ENCODE measurements at regions not wholly inside any gene's neighbourhood (a gene's known extent, or its start where the extent isn't known, plus 50 kb on each side); places are given as distances from the start of the nearest gene placed in this dataset.

GRCh38 chr12:24393071-24393470 lies 443.6 kb upstream of the SOX5 start:
- H3K4me1 ChIP-seq, result no peaks in the 10 kb centered on the region
- H3K9me3 ChIP-seq (ENCODE audit: control insufficient read depth, low read length), result no peaks in the 10 kb centered on the region
- H3K4me2 ChIP-seq (ENCODE audit: low read length), result no peak overlapping the region
- H3K27me3 ChIP-seq (ENCODE audit: control insufficient read depth, insufficient read depth, low read length), result no peaks in the 10 kb centered on the region
- no peak overlapping the region for H3K27ac ChIP-seq
- no peak for TF ChIP-seq CTCF (IDR thresholded peaks at IDR 0.05)
- no peak overlapping the region for H2AFZ ChIP-seq
- H3K36me3 ChIP-seq (ENCODE audit: control insufficient read depth, insufficient read depth, low read length), result no peaks in the 10 kb centered on the region
- H3K79me2 ChIP-seq, result no peaks in the 10 kb centered on the region
- H3K9ac ChIP-seq, result no peak overlapping the region
- H3K4me3 ChIP-seq (ENCODE audit: low read depth, low read length), result no peak overlapping the region

GRCh38 chr12:24389394-24389793 lies 439.9 kb upstream of the SOX5 start:
- no peak overlapping the region for H3K4me3 ChIP-seq (ENCODE audit: low read depth, low read length)
- no peak overlapping the region for H2AFZ ChIP-seq
- no peaks in the 10 kb centered on the region for H3K9me3 ChIP-seq (ENCODE audit: control insufficient read depth, low read length)
- no peaks in the 10 kb centered on the region for H3K79me2 ChIP-seq
- H3K36me3 ChIP-seq (ENCODE audit: control insufficient read depth, insufficient read depth, low read length), result no peaks in the 10 kb centered on the region
- no peak overlapping the region for H3K9ac ChIP-seq
- no peaks in the 10 kb centered on the region for H3K4me1 ChIP-seq
- H3K4me2 ChIP-seq (ENCODE audit: low read length), result no peak overlapping the region
- TF ChIP-seq CTCF (IDR thresholded peaks at IDR 0.05), result no peak
- no peak overlapping the region for H3K27ac ChIP-seq
- no peaks in the 10 kb centered on the region for H3K27me3 ChIP-seq (ENCODE audit: control insufficient read depth, insufficient read depth, low read length)

GRCh38 chr12:24387381-24387780 lies 437.9 kb upstream of the SOX5 start:
- Histone ChIP-seq H3K27ac (no peak overlapping the region), H2AFZ (no peak overlapping the region), H3K27me3 (ENCODE audit: control insufficient read depth, insufficient read depth, low read length) (no peaks in the 10 kb centered on the region), H3K4me3 (ENCODE audit: low read depth, low read length) (no peak overlapping the region), H3K4me1 (no peaks in the 10 kb centered on the region), H3K4me2 (ENCODE audit: low read length) (no peak overlapping the region), H3K9me3 (ENCODE audit: control insufficient read depth, low read length) (no peaks in the 10 kb centered on the region), H3K79me2 (no peaks in the 10 kb centered on the region), H3K9ac (no peak overlapping the region), H3K36me3 (ENCODE audit: control insufficient read depth, insufficient read depth, low read length) (no peaks in the 10 kb centered on the region)
- no peak for TF ChIP-seq CTCF (IDR thresholded peaks at IDR 0.05)

- H2AFZ ChIP-seq, result no peak overlapping the region
- no peak overlapping the region for H3K9ac ChIP-seq
- no peaks in the 10 kb centered on the region for H3K27me3 ChIP-seq (ENCODE audit: control insufficient read depth, insufficient read depth, low read length)
- H3K4me3 ChIP-seq (ENCODE audit: low read depth, low read length), result no peak overlapping the region
- no peak for TF ChIP-seq CTCF (IDR thresholded peaks at IDR 0.05)
- H3K79me2 ChIP-seq, result no peaks in the 10 kb centered on the region
- no peaks in the 10 kb centered on the region for H3K36me3 ChIP-seq (ENCODE audit: control insufficient read depth, insufficient read depth, low read length)
- H3K4me1 ChIP-seq, result no peaks in the 10 kb centered on the region
- no peak overlapping the region for H3K4me2 ChIP-seq (ENCODE audit: low read length)
- H3K27ac ChIP-seq, result no peak overlapping the region
- no peaks in the 10 kb centered on the region for H3K9me3 ChIP-seq (ENCODE audit: control insufficient read depth, low read length)
These were observed 437.4 kb upstream of the SOX5 start for GRCh38 chr12:24386836-24387235.

GRCh38 chr12:24381790-24382189 lies 432.3 kb upstream of the SOX5 start:
- Histone ChIP-seq H3K27me3 (ENCODE audit: control insufficient read depth, insufficient read depth, low read length) (no peaks in the 10 kb centered on the region), H3K9me3 (ENCODE audit: control insufficient read depth, low read length) (no peaks in the 10 kb centered on the region), H3K9ac (no peak overlapping the region), H3K4me1 (no peaks in the 10 kb centered on the region), H3K79me2 (no peaks in the 10 kb centered on the region), H3K27ac (no peak overlapping the region), H2AFZ (no peak overlapping the region), H3K4me3 (ENCODE audit: low read depth, low read length) (no peak overlapping the region), H3K4me2 (ENCODE audit: low read length) (no peak overlapping the region), H3K36me3 (ENCODE audit: control insufficient read depth, insufficient read depth, low read length) (no peaks in the 10 kb centered on the region)
- TF ChIP-seq CTCF (IDR thresholded peaks at IDR 0.05), result no peak
